ENCODE measurements at regions not wholly inside any gene's neighbourhood (a gene's known extent, or its start where the extent isn't known, plus 50 kb on each side); places are given as distances from the start of the nearest gene placed in this dataset.

DNA sequence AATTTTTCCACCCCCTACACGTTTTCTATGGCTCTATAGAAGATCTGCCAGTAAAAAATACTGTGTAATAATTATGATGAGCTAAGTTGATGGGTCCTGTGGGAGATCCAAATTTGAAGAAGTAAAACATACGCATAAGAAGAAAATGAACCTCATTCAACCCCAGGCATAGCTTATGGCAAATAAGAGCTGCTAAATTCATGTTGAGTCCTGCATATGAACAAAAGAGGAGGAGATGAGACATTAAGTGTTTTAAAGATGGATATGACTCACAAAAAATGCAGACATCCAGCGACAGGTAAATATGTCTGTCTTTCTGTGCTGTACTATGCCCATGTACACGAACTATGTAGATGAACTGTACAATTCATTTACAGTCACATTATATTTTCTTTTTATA is 101.9 kb downstream of the LIG4 start:
- ChIA-PET CTCF (no interaction called here), POLR2A (no interaction called here)
- no peaks in the 10 kb centered on the region for H3K79me2 ChIP-seq (ENCODE audit: control insufficient read depth, insufficient read depth, low read length)
- DNase-seq (ENCODE audit: low read depth, low spot score) (no peak), FAIRE-seq (no peak)
- no peaks in the 10 kb centered on the region for H3K4me1 ChIP-seq (ENCODE audit: control insufficient read depth, extremely low read depth, insufficient read depth, low read length)
- dilution Hi-C loops (cut with MboI; ENCODE audit: extremely low pct_ligation_motif_present, low sequenced_read_pairs) (no loop called here), intact Hi-C loops (cut with micrococcal nuclease) (no loop called here)
- H3K4me2 ChIP-seq (ENCODE audit: insufficient read depth, low read length): no peak overlapping the region
- no peak overlapping the region for H2AFZ ChIP-seq (ENCODE audit: low read depth, low read length)
- H3K4me3 ChIP-seq (replicated peaks in 1 of 3; ENCODE audit: insufficient read depth in 1 of 3, low read depth in 1 of 3, low read length in 3 of 3): no peak overlapping the region
- H3K9me1 ChIP-seq (replicated peaks; ENCODE audit: control insufficient read depth, extremely low read depth, insufficient read depth, low read length): no peaks in the 10 kb centered on the region
- TF ChIP-seq GATA2 (IDR thresholded peaks at IDR 0.05; ENCODE audit: insufficient read depth, insufficient read length, low read depth, low read length) (no peak), JUN (IDR thresholded peaks at IDR 0.05; ENCODE audit: borderline replicate concordance, insufficient read depth, insufficient read length, low read depth) (no peak), FOS (IDR thresholded peaks at IDR 0.05; ENCODE audit: borderline replicate concordance, insufficient read depth, low read length) (no peak), MYC (IDR thresholded peaks at IDR 0.05; ENCODE audit: low read depth, low read length) (no peak), POLR2AphosphoS5 (IDR thresholded peaks at IDR 0.05; ENCODE audit: insufficient read depth, low read depth, low read length) (no peak), POLR2A (IDR thresholded peaks at IDR 0.05; ENCODE audit: low read depth, low read length) (no peak), EZH2 (IDR thresholded peaks at IDR 0.05; ENCODE audit: borderline replicate concordance, low read depth, low read length, severe bottlenecking) (no peak)
- TF ChIP-seq, protein P1, sequence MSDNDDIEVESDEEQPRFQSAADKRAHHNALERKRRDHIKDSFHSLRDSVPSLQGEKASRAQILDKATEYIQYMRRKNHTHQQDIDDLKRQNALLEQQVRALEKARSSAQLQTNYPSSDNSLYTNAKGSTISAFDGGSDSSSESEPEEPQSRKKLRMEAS (IDR thresholded peaks at IDR 0.05; ENCODE audit: insufficient read depth, insufficient read length): no peak
- TF ChIP-seq, protein P2, sequence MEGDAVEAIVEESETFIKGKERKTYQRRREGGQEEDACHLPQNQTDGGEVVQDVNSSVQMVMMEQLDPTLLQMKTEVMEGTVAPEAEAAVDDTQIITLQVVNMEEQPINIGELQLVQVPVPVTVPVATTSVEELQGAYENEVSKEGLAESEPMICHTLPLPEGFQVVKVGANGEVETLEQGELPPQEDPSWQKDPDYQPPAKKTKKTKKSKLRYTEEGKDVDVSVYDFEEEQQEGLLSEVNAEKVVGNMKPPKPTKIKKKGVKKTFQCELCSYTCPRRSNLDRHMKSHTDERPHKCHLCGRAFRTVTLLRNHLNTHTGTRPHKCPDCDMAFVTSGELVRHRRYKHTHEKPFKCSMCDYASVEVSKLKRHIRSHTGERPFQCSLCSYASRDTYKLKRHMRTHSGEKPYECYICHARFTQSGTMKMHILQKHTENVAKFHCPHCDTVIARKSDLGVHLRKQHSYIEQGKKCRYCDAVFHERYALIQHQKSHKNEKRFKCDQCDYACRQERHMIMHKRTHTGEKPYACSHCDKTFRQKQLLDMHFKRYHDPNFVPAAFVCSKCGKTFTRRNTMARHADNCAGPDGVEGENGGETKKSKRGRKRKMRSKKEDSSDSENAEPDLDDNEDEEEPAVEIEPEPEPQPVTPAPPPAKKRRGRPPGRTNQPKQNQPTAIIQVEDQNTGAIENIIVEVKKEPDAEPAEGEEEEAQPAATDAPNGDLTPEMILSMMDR (IDR thresholded peaks at IDR 0.05; ENCODE audit: extremely low read depth in 1 of 2, insufficient read depth in 1 of 2, low read depth in 1 of 2, low read length in 2 of 2): no peak
- H3K27ac ChIP-seq (ENCODE audit: insufficient read depth, low read depth, low read length): no peak overlapping the region
- no peaks in the 10 kb centered on the region for H4K20me1 ChIP-seq (replicated peaks; ENCODE audit: control insufficient read depth, extremely low read depth, insufficient read depth, low read length)
- no TSS peak for BruUV-seq (replicated peaks)
- no peaks in the 10 kb centered on the region for H3K9me3 ChIP-seq (replicated peaks; ENCODE audit: control insufficient read depth, insufficient read depth, low read length)
- no peaks in the 10 kb centered on the region for H3K27me3 ChIP-seq (ENCODE audit: control insufficient read depth in 2 of 2, insufficient read depth in 2 of 2, low read length in 2 of 2)
- H3K36me3 ChIP-seq (ENCODE audit: control insufficient read depth in 2 of 2, extremely low read depth in 1 of 2, insufficient read depth in 2 of 2, low read length in 2 of 2): no peaks in the 10 kb centered on the region
- H3K9ac ChIP-seq (replicated peaks; ENCODE audit: extremely low read depth, insufficient read depth, low read length): no peak overlapping the region
